ENCODE measurements at regions not wholly inside any gene's neighbourhood (a gene's known extent, or its start where the extent isn't known, plus 50 kb on each side); places are given as distances from the start of the nearest gene placed in this dataset.

DNA sequence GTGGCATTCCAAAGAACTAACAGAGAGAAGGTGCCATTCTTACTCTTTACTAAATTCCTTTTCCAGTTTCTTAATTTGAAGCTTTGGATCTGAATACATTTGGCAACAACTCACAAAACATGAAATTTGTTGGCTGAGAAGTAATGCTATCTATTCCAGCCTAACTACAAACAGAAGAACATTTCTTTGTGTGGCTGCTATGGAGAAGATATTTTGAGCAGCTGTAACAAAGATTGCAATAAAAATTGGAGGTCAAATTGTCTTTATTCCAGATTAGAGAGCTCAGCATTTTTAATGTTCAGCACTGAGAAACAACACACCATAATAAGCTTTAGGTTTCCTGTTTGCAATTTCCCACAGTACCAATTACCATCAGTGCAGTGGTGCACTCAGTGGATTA lies 835.8 kb upstream of the FLRT2 start:
- TF ChIP-seq, protein P1, sequence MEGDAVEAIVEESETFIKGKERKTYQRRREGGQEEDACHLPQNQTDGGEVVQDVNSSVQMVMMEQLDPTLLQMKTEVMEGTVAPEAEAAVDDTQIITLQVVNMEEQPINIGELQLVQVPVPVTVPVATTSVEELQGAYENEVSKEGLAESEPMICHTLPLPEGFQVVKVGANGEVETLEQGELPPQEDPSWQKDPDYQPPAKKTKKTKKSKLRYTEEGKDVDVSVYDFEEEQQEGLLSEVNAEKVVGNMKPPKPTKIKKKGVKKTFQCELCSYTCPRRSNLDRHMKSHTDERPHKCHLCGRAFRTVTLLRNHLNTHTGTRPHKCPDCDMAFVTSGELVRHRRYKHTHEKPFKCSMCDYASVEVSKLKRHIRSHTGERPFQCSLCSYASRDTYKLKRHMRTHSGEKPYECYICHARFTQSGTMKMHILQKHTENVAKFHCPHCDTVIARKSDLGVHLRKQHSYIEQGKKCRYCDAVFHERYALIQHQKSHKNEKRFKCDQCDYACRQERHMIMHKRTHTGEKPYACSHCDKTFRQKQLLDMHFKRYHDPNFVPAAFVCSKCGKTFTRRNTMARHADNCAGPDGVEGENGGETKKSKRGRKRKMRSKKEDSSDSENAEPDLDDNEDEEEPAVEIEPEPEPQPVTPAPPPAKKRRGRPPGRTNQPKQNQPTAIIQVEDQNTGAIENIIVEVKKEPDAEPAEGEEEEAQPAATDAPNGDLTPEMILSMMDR (IDR thresholded peaks at IDR 0.05; ENCODE audit: insufficient read depth, low read length): no peak
- TF ChIP-seq SPI1 (IDR thresholded peaks at IDR 0.05; ENCODE audit: borderline replicate concordance, low read depth) (no peak), POLR2AphosphoS5 (IDR thresholded peaks at IDR 0.05; ENCODE audit: low read depth) (no peak)
